ENCODE measurements at regions not wholly inside any gene's neighbourhood (a gene's known extent, or its start where the extent isn't known, plus 50 kb on each side); places are given as distances from the start of the nearest gene placed in this dataset.

DNA sequence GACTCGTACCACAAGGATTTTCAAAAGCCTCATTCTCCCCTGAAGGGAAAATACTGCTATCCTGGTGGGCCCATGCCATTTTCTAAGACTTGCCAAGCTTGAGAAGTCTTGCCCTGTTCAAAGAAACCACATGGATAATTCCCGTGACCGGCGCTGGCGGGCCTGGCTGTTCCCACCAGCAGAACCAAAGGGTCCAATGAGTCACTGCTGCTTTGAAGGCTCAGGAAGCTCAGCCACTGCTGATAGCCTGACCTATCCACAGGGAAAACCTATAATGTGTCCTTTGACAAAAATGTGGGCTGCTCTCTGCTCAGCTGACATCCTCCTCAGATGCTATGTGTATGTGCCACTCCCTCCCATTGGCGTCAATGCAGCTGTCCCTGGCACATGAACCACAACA lies 137.9 kb upstream of the RAB12 start:
- no peaks in the 10 kb centered on the region for H3K9me3 ChIP-seq (ENCODE audit: control insufficient read depth in 4 of 4, low read length in 3 of 4)
- no peak overlapping the region for H3K9ac ChIP-seq (ENCODE audit: low read depth in 1 of 2, low read length in 2 of 2)
- TF ChIP-seq YY1 (IDR thresholded peaks at IDR 0.05) (no peak), EGR1 (IDR thresholded peaks at IDR 0.05; ENCODE audit: low read depth in 2 of 2) (no peak), TAF1 (conservative IDR thresholded peaks at IDR 0.05) (no peak), HNF4A (conservative IDR thresholded peaks at IDR 0.05) (no peak), NR2F2 (IDR thresholded peaks at IDR 0.05) (no peak), FOXA2 (IDR thresholded peaks at IDR 0.05) (no peak), FOXA1 (IDR thresholded peaks at IDR 0.05) (no peak), GABPA (IDR thresholded peaks at IDR 0.05 in 1 of 2, conservative IDR thresholded peaks at IDR 0.05 in 1 of 2) (no peak)
- TF ChIP-seq, protein P1, sequence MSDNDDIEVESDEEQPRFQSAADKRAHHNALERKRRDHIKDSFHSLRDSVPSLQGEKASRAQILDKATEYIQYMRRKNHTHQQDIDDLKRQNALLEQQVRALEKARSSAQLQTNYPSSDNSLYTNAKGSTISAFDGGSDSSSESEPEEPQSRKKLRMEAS (IDR thresholded peaks at IDR 0.05): no peak
- TF ChIP-seq, protein P2, sequence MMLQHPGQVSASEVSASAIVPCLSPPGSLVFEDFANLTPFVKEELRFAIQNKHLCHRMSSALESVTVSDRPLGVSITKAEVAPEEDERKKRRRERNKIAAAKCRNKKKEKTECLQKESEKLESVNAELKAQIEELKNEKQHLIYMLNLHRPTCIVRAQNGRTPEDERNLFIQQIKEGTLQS (IDR thresholded peaks at IDR 0.05): no peak
- TF ChIP-seq, protein P3, sequence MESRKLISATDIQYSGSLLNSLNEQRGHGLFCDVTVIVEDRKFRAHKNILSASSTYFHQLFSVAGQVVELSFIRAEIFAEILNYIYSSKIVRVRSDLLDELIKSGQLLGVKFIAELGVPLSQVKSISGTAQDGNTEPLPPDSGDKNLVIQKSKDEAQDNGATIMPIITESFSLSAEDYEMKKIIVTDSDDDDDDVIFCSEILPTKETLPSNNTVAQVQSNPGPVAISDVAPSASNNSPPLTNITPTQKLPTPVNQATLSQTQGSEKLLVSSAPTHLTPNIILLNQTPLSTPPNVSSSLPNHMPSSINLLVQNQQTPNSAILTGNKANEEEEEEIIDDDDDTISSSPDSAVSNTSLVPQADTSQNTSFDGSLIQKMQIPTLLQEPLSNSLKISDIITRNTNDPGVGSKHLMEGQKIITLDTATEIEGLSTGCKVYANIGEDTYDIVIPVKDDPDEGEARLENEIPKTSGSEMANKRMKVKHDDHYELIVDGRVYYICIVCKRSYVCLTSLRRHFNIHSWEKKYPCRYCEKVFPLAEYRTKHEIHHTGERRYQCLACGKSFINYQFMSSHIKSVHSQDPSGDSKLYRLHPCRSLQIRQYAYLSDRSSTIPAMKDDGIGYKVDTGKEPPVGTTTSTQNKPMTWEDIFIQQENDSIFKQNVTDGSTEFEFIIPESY (IDR thresholded peaks at IDR 0.05): no peak
- H3K27me3 ChIP-seq (ENCODE audit: control insufficient read depth in 4 of 4, insufficient read depth in 4 of 4, low read length in 3 of 4): peaks cover 0 to 4% (median under 1%) of the 10 kb centered on the region in 4 donors
- H3K4me3 ChIP-seq (ENCODE audit: low read depth in 1 of 3, low read length in 3 of 3): no peak overlapping the region
- 94% methylated on average over 6 of the region's 6 CpGs for WGBS
- no peak overlapping the region for H3K27ac ChIP-seq (ENCODE audit: low read depth in 1 of 2, low read length in 2 of 2)
- DNase-seq (ENCODE audit: low spot score): no peak
- H3K36me3 ChIP-seq (ENCODE audit: control insufficient read depth in 4 of 4, insufficient read depth in 3 of 4, low read depth in 1 of 4, low read length in 3 of 4): no peaks in the 10 kb centered on the region
- no peaks in the 10 kb centered on the region for H3K4me1 ChIP-seq (ENCODE audit: control insufficient read depth in 4 of 4, insufficient read depth in 4 of 4, low read length in 3 of 4)

DNA sequence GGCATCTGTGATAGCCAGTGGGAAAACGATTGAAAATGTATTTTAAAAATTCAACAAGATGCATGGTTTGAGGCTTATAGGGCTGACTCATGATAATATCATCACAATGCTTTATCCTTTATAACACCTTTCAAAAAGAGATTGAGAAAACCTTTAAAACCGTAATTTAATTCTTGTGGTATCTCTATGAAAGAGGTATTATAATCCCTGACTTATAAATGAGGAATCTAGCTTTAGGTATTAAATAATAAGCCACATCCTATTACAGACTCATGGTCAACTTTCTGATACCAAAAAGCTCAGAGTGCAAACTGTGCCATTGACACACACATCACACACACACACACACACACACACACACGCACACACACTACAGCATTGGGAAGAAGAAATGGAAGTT lies 134.6 kb upstream of the RAB12 start:
- no peak for DNase-seq (ENCODE audit: low spot score)
- TF ChIP-seq RAD21 (IDR thresholded peaks at IDR 0.05): no peak
- TF ChIP-seq RXRA (IDR thresholded peaks at IDR 0.05): no peak
- no peak for TF ChIP-seq EGR1 (IDR thresholded peaks at IDR 0.05; ENCODE audit: low read depth in 2 of 2)
- TF ChIP-seq, protein P4, sequence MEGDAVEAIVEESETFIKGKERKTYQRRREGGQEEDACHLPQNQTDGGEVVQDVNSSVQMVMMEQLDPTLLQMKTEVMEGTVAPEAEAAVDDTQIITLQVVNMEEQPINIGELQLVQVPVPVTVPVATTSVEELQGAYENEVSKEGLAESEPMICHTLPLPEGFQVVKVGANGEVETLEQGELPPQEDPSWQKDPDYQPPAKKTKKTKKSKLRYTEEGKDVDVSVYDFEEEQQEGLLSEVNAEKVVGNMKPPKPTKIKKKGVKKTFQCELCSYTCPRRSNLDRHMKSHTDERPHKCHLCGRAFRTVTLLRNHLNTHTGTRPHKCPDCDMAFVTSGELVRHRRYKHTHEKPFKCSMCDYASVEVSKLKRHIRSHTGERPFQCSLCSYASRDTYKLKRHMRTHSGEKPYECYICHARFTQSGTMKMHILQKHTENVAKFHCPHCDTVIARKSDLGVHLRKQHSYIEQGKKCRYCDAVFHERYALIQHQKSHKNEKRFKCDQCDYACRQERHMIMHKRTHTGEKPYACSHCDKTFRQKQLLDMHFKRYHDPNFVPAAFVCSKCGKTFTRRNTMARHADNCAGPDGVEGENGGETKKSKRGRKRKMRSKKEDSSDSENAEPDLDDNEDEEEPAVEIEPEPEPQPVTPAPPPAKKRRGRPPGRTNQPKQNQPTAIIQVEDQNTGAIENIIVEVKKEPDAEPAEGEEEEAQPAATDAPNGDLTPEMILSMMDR (IDR thresholded peaks at IDR 0.05; ENCODE audit: low read depth, low read length, missing input control): no peak
- no peak for TF ChIP-seq JUND (IDR thresholded peaks at IDR 0.05)
- TF ChIP-seq, protein P2 (IDR thresholded peaks at IDR 0.05): no peak
- no peak for TF ChIP-seq HNF4G (IDR thresholded peaks at IDR 0.05)
- no peak for TF ChIP-seq SP1 (IDR thresholded peaks at IDR 0.05)
- no peak for TF ChIP-seq YY1 (IDR thresholded peaks at IDR 0.05)
- TF ChIP-seq, protein P5, sequence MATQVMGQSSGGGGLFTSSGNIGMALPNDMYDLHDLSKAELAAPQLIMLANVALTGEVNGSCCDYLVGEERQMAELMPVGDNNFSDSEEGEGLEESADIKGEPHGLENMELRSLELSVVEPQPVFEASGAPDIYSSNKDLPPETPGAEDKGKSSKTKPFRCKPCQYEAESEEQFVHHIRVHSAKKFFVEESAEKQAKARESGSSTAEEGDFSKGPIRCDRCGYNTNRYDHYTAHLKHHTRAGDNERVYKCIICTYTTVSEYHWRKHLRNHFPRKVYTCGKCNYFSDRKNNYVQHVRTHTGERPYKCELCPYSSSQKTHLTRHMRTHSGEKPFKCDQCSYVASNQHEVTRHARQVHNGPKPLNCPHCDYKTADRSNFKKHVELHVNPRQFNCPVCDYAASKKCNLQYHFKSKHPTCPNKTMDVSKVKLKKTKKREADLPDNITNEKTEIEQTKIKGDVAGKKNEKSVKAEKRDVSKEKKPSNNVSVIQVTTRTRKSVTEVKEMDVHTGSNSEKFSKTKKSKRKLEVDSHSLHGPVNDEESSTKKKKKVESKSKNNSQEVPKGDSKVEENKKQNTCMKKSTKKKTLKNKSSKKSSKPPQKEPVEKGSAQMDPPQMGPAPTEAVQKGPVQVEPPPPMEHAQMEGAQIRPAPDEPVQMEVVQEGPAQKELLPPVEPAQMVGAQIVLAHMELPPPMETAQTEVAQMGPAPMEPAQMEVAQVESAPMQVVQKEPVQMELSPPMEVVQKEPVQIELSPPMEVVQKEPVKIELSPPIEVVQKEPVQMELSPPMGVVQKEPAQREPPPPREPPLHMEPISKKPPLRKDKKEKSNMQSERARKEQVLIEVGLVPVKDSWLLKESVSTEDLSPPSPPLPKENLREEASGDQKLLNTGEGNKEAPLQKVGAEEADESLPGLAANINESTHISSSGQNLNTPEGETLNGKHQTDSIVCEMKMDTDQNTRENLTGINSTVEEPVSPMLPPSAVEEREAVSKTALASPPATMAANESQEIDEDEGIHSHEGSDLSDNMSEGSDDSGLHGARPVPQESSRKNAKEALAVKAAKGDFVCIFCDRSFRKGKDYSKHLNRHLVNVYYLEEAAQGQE (IDR thresholded peaks at IDR 0.05): no peak
- TF ChIP-seq NR2F2 (IDR thresholded peaks at IDR 0.05): no peak
- TF ChIP-seq, protein P3 (IDR thresholded peaks at IDR 0.05): no peak
- no peak for TF ChIP-seq FOXA2 (IDR thresholded peaks at IDR 0.05)
- no peak for TF ChIP-seq TAF1 (conservative IDR thresholded peaks at IDR 0.05)
- no peak for TF ChIP-seq GABPA (IDR thresholded peaks at IDR 0.05 in 1 of 2, conservative IDR thresholded peaks at IDR 0.05 in 1 of 2)
- no peak for TF ChIP-seq FOXA1 (IDR thresholded peaks at IDR 0.05)
- no peak for TF ChIP-seq HNF4A (conservative IDR thresholded peaks at IDR 0.05)
- TF ChIP-seq, protein P1 (IDR thresholded peaks at IDR 0.05): no peak
- no peak overlapping the region for H3K27ac ChIP-seq (ENCODE audit: low read depth in 1 of 2, low read length in 2 of 2)
- H3K36me3 ChIP-seq (ENCODE audit: control insufficient read depth in 4 of 4, insufficient read depth in 3 of 4, low read depth in 1 of 4, low read length in 3 of 4): no peaks in the 10 kb centered on the region
- H3K27me3 ChIP-seq (ENCODE audit: control insufficient read depth in 4 of 4, insufficient read depth in 4 of 4, low read length in 3 of 4): peaks cover 0 to 2% (median 0%) of the 10 kb centered on the region in 4 donors
- H3K9ac ChIP-seq (ENCODE audit: low read depth in 1 of 2, low read length in 2 of 2): no peak overlapping the region
- no peak overlapping the region for H3K4me3 ChIP-seq (ENCODE audit: low read depth in 1 of 3, low read length in 3 of 3)
- no peaks in the 10 kb centered on the region for H3K4me1 ChIP-seq (ENCODE audit: control insufficient read depth in 4 of 4, insufficient read depth in 4 of 4, low read length in 3 of 4)
- WGBS: 80% methylated on average over 3 of the region's 3 CpGs
- no peaks in the 10 kb centered on the region for H3K9me3 ChIP-seq (ENCODE audit: control insufficient read depth in 4 of 4, low read length in 3 of 4)

Data from liver (tissue), 8 donors.